ENCODE measurements at regions not wholly inside any gene's neighbourhood (a gene's known extent, or its start where the extent isn't known, plus 50 kb on each side); places are given as distances from the start of the nearest gene placed in this dataset.

DNA sequence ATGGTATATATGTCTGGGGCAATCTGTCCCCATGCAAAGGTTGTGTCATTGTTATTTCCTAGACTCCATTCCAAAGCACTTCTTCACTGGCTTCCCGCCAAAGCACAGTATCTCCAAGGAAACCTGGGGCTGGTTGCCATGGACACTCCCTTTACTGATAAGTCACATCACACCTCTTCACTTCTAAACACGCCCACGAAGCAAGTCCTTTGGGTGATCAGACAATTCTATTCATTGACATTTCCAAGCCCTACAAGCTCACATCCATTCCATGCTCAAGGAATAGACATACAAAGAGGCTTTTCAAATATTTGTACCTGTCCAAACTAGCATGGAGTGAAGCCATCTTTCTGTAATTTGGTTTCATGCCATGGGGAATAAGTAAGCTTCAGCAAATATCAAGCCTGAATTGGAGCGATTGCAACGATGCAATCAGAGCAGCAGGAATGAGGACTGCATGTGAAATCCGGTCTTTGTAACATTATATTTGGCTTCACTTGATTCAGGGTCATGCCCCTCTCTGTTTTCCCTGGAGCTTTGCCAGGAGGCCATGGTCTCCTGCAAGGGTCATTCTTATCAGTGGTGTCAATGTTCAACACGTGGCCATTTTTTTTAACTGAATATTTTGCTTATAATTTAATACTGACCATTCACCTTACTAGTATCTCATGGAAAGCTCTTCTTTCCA, 201.6 kb upstream of the TMC3 start:
- DNase-seq, result no peak

DNA sequence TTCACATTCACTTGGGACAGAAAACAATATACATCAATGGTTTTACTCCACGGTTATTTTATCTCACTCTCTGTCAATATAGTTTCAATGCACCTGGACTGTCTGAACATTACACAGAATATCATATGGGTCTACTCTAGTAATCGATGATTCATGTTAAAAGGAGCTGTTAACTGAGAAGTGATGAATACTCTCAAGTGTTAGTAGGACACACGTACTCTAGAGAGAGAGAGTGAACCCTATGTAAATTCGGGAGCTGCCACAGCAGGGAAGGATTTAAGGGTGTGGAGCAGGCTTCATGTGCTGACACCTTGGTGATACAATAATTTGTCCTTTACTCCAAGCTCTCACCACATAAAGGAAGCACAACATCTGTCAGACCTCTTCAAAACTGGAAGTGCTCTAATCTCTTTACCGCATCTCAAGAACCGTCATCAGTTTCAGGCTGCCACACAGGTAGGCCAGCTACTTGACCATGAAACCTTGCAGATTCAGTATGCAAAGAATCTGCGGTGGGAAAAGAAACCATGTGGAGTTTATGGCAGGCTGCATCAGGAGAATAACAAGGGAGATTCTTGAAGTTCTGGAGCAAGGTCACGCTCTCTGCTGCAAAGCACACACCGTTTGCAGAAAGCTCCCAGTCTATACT, 199.2 kb upstream of the TMC3 start:
- no peak for DNase-seq

- no peak for DNase-seq
These were observed 198.2 kb upstream of the TMC3 start for GRCh38 chr15:81572190-81572589.

DNA sequence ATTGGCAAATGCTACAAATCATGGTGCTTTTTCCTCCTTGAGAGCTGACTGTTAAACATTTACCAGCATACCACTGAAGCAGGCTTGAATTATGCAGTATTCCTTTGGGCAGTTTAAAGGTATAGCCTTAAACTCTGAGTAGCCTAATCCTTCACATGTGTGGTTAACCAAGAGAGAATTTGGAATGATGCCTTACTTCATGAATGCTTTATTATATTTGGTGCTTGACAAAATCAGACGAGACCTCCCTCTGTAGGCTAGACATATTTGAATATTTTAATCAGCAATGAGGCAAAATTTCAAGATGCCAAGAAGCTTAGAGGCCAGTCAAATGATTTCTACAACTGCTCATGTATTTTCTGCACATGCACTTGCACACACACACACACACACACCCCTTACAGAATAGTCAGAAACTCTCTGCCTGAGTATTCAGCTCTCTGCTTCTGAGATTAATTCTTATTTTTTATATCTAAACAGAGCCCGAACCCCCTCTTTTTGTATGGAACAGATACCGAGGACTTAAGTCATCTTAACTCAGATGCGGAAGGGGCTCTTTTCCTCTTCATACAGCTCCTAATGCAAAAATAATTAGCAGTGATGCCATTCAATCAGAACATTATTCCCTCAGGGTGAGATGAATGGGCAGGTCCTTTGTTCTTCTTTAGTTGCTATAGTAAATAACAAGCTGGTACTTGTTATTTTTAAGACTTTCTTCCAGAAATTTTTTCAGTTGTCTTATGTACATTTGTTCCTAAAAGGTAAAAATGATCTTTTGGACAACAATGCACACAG, 195.5 kb upstream of the TMC3 start:
- DNase-seq, result no peak

DNA sequence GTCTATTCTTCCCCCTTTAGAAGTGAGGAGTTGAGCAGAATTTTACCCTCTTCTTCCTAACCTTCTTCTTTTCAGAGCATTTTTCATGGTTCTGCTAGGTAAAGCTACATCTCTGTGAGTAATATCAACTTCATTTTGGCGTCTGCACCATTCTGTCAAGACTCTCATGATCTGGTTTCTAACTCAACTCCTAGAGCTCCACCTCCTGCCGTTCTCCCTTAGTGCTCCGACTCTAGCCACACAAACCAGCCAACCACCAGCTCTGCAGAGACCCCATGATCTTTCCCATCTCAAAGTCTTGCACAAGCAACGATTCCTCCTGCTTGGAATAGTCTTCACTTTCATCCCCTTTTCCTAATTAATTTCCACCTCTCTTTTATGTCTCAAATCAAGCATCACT, 193.9 kb upstream of the TMC3 start:
- no peak for DNase-seq

DNA sequence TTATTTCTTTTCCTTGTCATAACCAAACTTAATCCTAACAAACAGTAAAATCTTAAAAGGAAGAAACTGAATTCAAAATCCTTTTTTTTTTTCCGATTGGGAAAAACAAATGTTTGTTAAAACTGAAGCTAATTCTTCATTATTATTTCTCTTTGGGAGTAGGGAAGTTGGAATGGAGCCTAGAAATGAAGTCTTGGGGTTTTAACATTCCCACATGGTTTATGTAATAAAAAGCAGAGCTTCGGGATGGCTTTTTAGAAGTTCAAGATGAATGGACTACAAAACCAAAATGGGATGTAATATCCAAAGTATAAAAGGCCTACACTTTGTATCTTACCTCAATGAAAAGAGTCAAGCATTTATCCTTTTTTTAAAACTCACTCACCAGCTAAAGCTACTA, 189.0 kb upstream of the TMC3 start:
- no peak for DNase-seq

- DNase-seq, result no peak
These were observed 186.4 kb upstream of the TMC3 start for GRCh38 chr15:81560405-81560804.

GRCh38 chr15:81558056-81558455, 184.0 kb upstream of the TMC3 start:
- no peak for DNase-seq

GRCh38 chr15:81555346-81555745, 181.3 kb upstream of the TMC3 start:
- no peak for DNase-seq

- no peak for DNase-seq
These were observed 174.5 kb upstream of the TMC3 start for GRCh38 chr15:81548365-81549130.

DNA sequence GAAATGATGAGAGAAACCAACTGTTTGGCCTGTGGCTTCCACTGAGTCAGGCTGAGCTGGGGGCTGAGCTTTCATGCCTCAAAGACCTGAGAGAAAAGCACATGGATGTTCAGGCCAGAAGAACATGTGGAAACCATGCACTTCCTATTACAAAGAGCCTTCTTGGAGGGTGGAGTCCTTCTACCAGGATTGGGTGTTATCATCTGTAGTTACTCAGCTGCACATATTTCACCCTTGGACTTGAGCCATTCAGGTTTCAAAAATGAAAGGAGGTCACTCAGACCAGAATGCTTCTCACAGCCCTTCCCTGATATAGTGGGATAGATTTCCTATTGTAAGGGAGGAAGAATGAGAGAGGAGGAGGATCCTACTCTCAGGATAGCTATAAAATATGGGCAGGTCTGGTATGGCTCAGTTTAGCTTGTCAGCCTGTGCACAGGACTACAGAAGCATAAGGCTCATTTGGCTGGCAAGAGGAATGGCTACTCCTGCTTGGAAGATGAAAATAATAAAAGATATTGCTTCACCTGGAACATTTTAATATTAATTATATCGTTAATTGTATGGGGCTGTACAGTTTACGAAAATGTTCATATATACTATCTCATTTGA, 173.6 kb upstream of the TMC3 start:
- no peak for DNase-seq

GRCh38 chr15:81544385-81544784, 170.4 kb upstream of the TMC3 start:
- no peak for DNase-seq

- DNase-seq, result no peak
These were observed 166.9 kb upstream of the TMC3 start for GRCh38 chr15:81540909-81541308.

- no peak for DNase-seq
These were observed 162.3 kb upstream of the TMC3 start for GRCh38 chr15:81536356-81536755.

- no peak for DNase-seq
These were observed 160.1 kb upstream of the TMC3 start for GRCh38 chr15:81534124-81534523.

GRCh38 chr15:81532001-81532400, 158.0 kb upstream of the TMC3 start:
- no peak for DNase-seq

DNA sequence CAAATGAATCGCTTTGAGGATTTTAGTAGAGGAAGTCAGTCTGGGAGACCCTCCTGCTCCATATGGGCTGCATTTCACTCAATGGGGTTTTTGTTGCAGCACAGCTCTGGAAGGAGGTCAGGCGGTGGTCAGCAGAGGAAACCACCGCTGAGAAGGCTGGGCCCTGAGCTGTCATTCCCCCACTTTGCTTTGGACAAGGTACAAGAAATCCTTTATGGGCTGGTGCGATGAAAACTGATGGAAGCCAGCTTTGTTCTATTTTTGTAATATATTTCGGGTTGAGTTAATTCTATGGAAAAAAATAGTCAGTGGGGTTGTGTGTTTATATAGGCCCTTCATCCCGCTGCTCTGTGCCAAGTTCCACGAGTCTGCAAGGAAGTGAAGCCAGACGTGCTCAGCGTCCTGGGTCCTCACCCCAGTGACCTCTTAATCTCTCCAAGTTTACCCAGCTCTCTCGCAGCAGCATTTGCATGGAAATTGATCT, 157.1 kb upstream of the TMC3 start:
- no peak for DNase-seq

DNA sequence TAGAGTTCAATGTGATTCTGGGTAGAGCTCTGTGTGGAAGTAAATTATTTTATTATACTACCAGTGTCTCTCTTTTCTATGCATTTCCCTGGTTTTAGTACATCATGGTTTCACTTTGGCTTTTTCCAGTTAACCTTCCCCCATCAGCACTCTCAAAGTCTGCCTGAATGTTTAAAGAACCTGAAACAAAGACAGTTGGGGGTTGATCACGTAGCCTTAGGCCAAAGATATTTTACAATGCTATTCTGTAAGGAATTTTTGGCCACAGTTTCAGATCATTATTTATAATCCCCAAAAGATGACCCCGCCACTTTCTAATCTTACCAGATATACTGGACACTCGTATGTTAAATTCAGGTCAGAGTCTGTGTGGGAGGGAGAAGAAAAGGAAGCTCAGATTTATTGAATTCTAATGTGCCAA, 156.3 kb upstream of the TMC3 start:
- DNase-seq, result no peak

- no peak for DNase-seq
These were observed 155.5 kb upstream of the TMC3 start for GRCh38 chr15:81529481-81529880.

DNA sequence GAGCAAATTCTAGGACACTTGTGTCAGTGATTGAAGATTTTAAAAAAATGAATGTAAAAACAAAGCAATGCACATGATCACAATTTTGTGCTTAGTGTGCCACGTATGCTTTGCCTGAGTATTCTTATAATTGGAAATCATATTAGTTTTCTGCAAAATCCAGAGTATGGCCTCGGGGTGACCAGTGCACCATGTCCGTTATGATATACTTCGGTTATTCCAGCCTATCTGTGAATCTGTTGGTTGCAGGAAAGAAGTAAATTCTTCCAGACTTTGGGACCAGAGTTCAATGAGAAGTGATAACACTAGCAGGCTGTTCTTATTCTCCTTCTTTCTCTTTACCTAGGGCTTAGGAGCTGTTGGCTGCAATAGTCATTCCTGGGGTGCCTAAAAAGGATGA, 152.0 kb upstream of the TMC3 start:
- no peak for DNase-seq

DNA sequence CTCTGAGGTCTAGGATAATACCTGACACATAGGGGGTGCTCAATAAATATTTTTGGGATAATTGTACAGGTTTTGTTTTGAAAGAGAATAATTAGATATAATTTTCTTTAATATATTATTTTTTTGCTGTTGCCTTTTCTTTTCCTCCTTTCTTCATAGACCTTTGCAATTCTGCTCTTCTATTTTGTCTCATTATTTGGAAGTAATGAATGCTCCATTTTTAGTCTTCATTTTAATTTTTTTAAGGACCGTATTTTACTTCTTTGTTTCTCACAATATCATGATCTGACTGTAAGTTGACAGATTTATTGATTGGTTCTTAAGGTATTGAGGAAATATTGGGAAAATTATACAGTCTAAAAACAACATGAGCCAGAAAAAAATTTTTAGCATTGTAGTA, 150.5 kb upstream of the TMC3 start:
- DNase-seq, result no peak

- no peak for DNase-seq
These were observed 149.9 kb upstream of the TMC3 start for GRCh38 chr15:81523867-81524266.

All from C1 segment of cervical spinal cord (tissue), 14 donors.